ENCODE measurements at regions not wholly inside any gene's neighbourhood (a gene's known extent, or its start where the extent isn't known, plus 50 kb on each side); places are given as distances from the start of the nearest gene placed in this dataset.

DNA sequence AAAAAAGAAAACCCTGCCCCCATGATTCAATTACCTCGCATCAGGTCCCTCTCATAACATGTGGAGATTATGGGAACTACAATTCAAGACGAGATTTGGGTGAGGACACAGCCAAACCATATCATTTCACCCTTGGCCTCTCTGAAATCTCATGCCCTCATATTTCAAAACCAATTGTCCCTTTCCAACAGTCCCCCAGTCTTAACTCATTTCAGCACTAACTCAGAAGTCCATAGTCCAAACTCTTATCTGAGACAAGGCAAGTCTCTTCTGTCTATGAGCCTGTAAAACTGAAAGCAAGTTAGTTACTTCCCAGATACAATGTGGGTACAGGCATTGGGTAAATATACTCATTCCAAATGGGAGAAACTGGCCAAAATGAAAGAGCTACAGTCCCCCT, 536.1 kb downstream of the MEI4 start:
- H3K79me2 ChIP-seq (ENCODE audit: low read length) = no peaks in the 10 kb centered on the region
- H4K20me1 ChIP-seq (ENCODE audit: insufficient read depth, low read length) = no peaks in the 10 kb centered on the region
- H3K4me1 ChIP-seq (ENCODE audit: low read length) = peaks cover 19% of the 10 kb centered on the region
- H3K4me3 ChIP-seq (ENCODE audit: low read length) = no peak overlapping the region
- H3K9ac ChIP-seq (ENCODE audit: low read length) = no peak overlapping the region
- no peak overlapping the region for H3K27ac ChIP-seq (ENCODE audit: low read length)
- no peaks in the 10 kb centered on the region for H3K27me3 ChIP-seq (ENCODE audit: low read depth, low read length)
- H3K4me2 ChIP-seq (ENCODE audit: low read length) = no peak overlapping the region
- no peaks in the 10 kb centered on the region; the same call in 1 of the 2 replicates for H3K9me3 ChIP-seq (ENCODE audit: insufficient read depth, low read length)
- peaks cover 13% of the 10 kb centered on the region for H3K36me3 ChIP-seq (replicated peaks; ENCODE audit: low read depth, low read length)
- TF ChIP-seq, protein P1, sequence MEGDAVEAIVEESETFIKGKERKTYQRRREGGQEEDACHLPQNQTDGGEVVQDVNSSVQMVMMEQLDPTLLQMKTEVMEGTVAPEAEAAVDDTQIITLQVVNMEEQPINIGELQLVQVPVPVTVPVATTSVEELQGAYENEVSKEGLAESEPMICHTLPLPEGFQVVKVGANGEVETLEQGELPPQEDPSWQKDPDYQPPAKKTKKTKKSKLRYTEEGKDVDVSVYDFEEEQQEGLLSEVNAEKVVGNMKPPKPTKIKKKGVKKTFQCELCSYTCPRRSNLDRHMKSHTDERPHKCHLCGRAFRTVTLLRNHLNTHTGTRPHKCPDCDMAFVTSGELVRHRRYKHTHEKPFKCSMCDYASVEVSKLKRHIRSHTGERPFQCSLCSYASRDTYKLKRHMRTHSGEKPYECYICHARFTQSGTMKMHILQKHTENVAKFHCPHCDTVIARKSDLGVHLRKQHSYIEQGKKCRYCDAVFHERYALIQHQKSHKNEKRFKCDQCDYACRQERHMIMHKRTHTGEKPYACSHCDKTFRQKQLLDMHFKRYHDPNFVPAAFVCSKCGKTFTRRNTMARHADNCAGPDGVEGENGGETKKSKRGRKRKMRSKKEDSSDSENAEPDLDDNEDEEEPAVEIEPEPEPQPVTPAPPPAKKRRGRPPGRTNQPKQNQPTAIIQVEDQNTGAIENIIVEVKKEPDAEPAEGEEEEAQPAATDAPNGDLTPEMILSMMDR (IDR thresholded peaks at IDR 0.05; ENCODE audit: low read depth, low read length) = no peak
- no peak for TF ChIP-seq EZH2phosphoT487 (IDR thresholded peaks at IDR 0.05; ENCODE audit: low read depth)
- no peak overlapping the region for H2AFZ ChIP-seq (ENCODE audit: low read depth, low read length)

GRCh38 chr6:78192057-78192456, 539.2 kb downstream of the MEI4 start:
- Histone ChIP-seq H3K27ac (ENCODE audit: low read length) (peak overlapping the region; percentile 11; the same call in 1 of the 2 replicates), H3K4me2 (ENCODE audit: low read length) (peak overlapping the region; percentile 16; the same call in 1 of the 2 replicates), H3K4me1 (ENCODE audit: low read length) (peaks cover 19% of the 10 kb centered on the region), H3K9me3 (ENCODE audit: insufficient read depth, low read length) (no peaks in the 10 kb centered on the region; the same call in 1 of the 2 replicates), H3K36me3 (replicated peaks; ENCODE audit: low read depth, low read length) (peaks cover 13% of the 10 kb centered on the region), H4K20me1 (ENCODE audit: insufficient read depth, low read length) (no peaks in the 10 kb centered on the region), H3K4me3 (ENCODE audit: low read length) (no peak overlapping the region; the same call in 1 of the 2 replicates), H3K9ac (ENCODE audit: low read length) (no peak overlapping the region), H3K27me3 (ENCODE audit: low read depth, low read length) (no peaks in the 10 kb centered on the region), H2AFZ (ENCODE audit: low read depth, low read length) (no peak overlapping the region), H3K79me2 (ENCODE audit: low read length) (no peaks in the 10 kb centered on the region)
- TF ChIP-seq EZH2phosphoT487 (IDR thresholded peaks at IDR 0.05; ENCODE audit: low read depth) = no peak
- TF ChIP-seq, protein P1 (IDR thresholded peaks at IDR 0.05; ENCODE audit: low read depth, low read length) = no peak

DNA sequence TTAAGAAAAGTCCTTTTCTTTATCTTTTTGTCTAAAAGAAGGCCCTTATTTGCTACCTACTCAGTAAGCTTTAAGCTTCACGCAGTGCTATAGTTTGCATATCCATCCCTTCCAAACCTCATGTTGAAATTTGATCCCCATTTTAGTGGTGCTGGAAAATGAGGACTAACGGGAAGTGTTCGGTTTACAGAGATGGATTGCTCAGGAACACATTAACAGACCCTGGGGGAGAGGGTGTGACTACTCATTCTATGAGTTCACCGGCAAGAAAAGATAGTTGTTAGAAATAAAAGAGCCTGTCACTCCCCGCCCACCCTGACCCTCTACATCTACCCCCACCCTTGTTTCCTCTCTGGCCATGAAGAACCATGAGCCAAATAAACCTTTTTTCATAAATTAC, 546.2 kb downstream of the MEI4 start:
- no peak overlapping the region for H3K27ac ChIP-seq (ENCODE audit: low read length)
- H3K4me1 ChIP-seq (ENCODE audit: low read length) = no peaks in the 10 kb centered on the region
- H4K20me1 ChIP-seq (ENCODE audit: insufficient read depth, low read length) = no peaks in the 10 kb centered on the region
- H3K9me3 ChIP-seq (ENCODE audit: insufficient read depth, low read length) = no peaks in the 10 kb centered on the region
- H3K27me3 ChIP-seq (ENCODE audit: low read depth, low read length) = no peaks in the 10 kb centered on the region
- H3K4me2 ChIP-seq (ENCODE audit: low read length) = no peak overlapping the region
- H3K4me3 ChIP-seq (ENCODE audit: low read length) = no peak overlapping the region
- H2AFZ ChIP-seq (ENCODE audit: low read depth, low read length) = no peak overlapping the region
- H3K36me3 ChIP-seq (replicated peaks; ENCODE audit: low read depth, low read length) = no peaks in the 10 kb centered on the region
- no peak overlapping the region for H3K9ac ChIP-seq (ENCODE audit: low read length)
- TF ChIP-seq EZH2phosphoT487 (IDR thresholded peaks at IDR 0.05; ENCODE audit: low read depth) = no peak
- TF ChIP-seq, protein P1 (IDR thresholded peaks at IDR 0.05; ENCODE audit: low read depth, low read length) = no peak
- H3K79me2 ChIP-seq (ENCODE audit: low read length) = no peaks in the 10 kb centered on the region

GRCh38 chr6:78222226-78222625, 569.4 kb downstream of the MEI4 start:
- H3K36me3 ChIP-seq (replicated peaks; ENCODE audit: low read depth, low read length) = no peaks in the 10 kb centered on the region
- no peaks in the 10 kb centered on the region for H3K27me3 ChIP-seq (ENCODE audit: low read depth, low read length)
- TF ChIP-seq, protein P1 (IDR thresholded peaks at IDR 0.05; ENCODE audit: low read depth, low read length) = no peak
- no peak for TF ChIP-seq EZH2phosphoT487 (IDR thresholded peaks at IDR 0.05; ENCODE audit: low read depth)
- no peaks in the 10 kb centered on the region for H3K79me2 ChIP-seq (ENCODE audit: low read length)
- no peak overlapping the region for H2AFZ ChIP-seq (ENCODE audit: low read depth, low read length)
- H3K27ac ChIP-seq (ENCODE audit: low read length) = no peak overlapping the region
- no peak overlapping the region for H3K4me3 ChIP-seq (ENCODE audit: low read length)
- H3K4me1 ChIP-seq (ENCODE audit: low read length) = no peaks in the 10 kb centered on the region
- H3K9ac ChIP-seq (ENCODE audit: low read length) = no peak overlapping the region
- H4K20me1 ChIP-seq (ENCODE audit: insufficient read depth, low read length) = no peaks in the 10 kb centered on the region
- no peak overlapping the region for H3K4me2 ChIP-seq (ENCODE audit: low read length)
- no peaks in the 10 kb centered on the region for H3K9me3 ChIP-seq (ENCODE audit: insufficient read depth, low read length)
